ENCODE measurements at regions not wholly inside any gene's neighbourhood (a gene's known extent, or its start where the extent isn't known, plus 50 kb on each side); places are given as distances from the start of the nearest gene placed in this dataset.

- DNase-seq (ENCODE audit: low spot score), result no peak
Measured at GRCh38 chr3:67704322-67704721, 49.9 kb upstream of the SUCLG2 start.

Data from NAMALWA (cell line).